HG03378 (cell line): ENCODE measurements at regions not wholly inside any gene's neighbourhood (a gene's known extent, or its start where the extent isn't known, plus 50 kb on each side); places are given as distances from the start of the nearest gene placed in this dataset.
"Not testable (repeated sequence)": the region's sequence is repeated elsewhere in the genome, so short reads cannot be mapped to it uniquely, and the experiment has no call there.

Experiments used
- ATAC-seq: cut with Tn5 transposase; IDR thresholded peaks from one replicate; pipeline ENCODE4 v1.9.1; 2021; ENCODE audit warnings: mild to moderate bottlenecking, moderate library complexity; ENCODE audit not compliant: unreplicated experiment

GRCh38 chrX:65831268-65831667, 163.8 kb downstream of the MSN start:
- no peak for ATAC-seq

GRCh38 chrX:65828599-65828998, 161.1 kb downstream of the MSN start:
- no peak for ATAC-seq

- ATAC-seq = not testable (repeated sequence)
These were observed 157.8 kb downstream of the MSN start for GRCh38 chrX:65825226-65825625.

GRCh38 chrX:65821721-65822496, 154.5 kb downstream of the MSN start:
- peak; percentile 58 for ATAC-seq

- not testable (repeated sequence) for ATAC-seq
These were observed 152.5 kb downstream of the MSN start for GRCh38 chrX:65819983-65820382.

- ATAC-seq = no peak
These were observed 145.8 kb downstream of the MSN start for GRCh38 chrX:65813245-65813644.

GRCh38 chrX:65811558-65812228, 144.2 kb downstream of the MSN start:
- ATAC-seq = no peak
